ENCODE measurements at regions not wholly inside any gene's neighbourhood (a gene's known extent, or its start where the extent isn't known, plus 50 kb on each side); places are given as distances from the start of the nearest gene placed in this dataset.

DNA sequence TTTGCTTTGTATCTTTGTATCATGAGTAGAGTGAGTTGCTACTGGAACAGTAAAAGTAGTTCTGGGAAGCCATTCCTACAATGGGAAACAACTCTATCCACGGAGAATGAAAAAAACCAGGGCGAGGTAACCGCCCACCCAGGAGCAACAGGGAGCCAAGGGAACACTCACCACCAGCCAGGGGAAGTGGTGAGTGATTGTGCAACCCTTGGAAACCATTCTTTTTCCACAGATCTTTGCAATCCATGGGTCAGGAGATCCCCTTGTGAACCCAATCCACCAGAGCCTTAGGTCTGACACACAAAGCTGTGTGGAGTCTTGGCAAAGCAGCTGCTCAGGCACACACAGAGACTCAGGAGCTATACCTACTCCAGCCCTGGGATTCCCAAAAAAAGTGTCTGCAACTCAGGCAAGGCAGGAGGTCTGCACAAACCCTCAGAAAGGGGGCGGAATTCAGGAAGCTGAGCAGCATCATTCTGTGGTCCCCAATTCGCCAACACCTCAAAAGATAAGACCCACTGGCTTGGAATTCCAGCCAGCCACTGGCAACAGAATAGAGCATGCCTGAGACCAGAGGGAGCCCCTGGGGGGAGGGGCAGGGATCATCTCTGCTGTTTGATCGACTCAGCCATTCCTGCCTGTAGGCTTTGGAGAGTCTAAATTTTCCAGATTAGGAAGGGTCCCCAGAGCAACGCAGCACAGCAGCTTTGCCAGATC is 52.1 kb upstream of the PPFIA2 start:
- DNase-seq (ENCODE audit: low read depth), result no peak

GRCh38 chr12:81809829-81810595 is 50.9 kb upstream of the PPFIA2 start:
- DNase-seq (ENCODE audit: low read depth), result no peak

DNA sequence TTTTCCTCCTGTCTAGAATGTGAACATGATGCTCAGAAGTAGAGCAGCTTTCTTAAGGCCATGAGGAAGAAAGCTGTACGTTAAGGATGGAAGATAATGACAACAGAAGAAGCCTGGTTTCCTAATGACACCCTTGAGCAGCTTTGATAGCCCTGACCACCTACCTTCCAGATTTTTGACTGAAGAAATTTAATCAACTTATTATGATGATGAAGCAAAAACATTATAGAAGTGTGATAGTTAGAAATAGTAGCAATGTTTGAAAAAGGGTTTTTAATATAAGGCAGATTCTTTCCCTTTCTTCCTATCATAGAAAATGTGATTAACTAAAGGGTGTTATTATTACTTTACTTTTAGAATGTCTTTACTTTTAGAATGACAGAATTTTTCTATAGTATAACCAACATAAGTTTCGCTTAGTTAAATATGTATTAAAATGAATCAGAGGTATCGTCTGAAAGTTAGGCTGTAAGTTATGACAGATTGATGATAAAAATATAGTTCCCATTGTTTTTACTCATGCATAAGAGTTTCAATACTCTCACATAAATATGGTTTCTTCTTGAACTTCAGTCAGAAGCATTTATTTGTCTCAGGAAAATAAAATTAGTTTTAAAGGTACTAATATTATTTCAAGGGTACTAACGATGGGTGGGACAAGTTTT is 50.1 kb upstream of the PPFIA2 start:
- DNase-seq (ENCODE audit: low read depth), result no peak
